ENCODE measurements at regions not wholly inside any gene's neighbourhood (a gene's known extent, or its start where the extent isn't known, plus 50 kb on each side); places are given as distances from the start of the nearest gene placed in this dataset.

- Histone ChIP-seq H3K4me3 (ENCODE audit: low read length) (no peak overlapping the region), H2AFZ (ENCODE audit: low read length) (no peak overlapping the region), H3K36me3 (ENCODE audit: insufficient read depth, low read length) (no peaks in the 10 kb centered on the region), H3K79me2 (ENCODE audit: low read length) (no peaks in the 10 kb centered on the region), H3K27me3 (ENCODE audit: low read length) (no peaks in the 10 kb centered on the region), H3K4me2 (ENCODE audit: low read depth, low read length, poor library complexity, severe bottlenecking) (no peak overlapping the region), H3K27ac (ENCODE audit: low read length) (no peak overlapping the region), H3K9ac (ENCODE audit: low read length) (no peak overlapping the region), H3K4me1 (ENCODE audit: low read length) (no peaks in the 10 kb centered on the region), H4K20me1 (ENCODE audit: insufficient read depth, low read depth, low read length) (no peaks in the 10 kb centered on the region), H3K9me2 (replicated peaks; ENCODE audit: insufficient read depth, low read length) (no peaks in the 10 kb centered on the region), H3K9me3 (ENCODE audit: low read length) (no peaks in the 10 kb centered on the region)
- DNase-seq: no peak
These were observed 227.9 kb downstream of the TBXT start for GRCh38 chr6:165939601-165940290.

DNA sequence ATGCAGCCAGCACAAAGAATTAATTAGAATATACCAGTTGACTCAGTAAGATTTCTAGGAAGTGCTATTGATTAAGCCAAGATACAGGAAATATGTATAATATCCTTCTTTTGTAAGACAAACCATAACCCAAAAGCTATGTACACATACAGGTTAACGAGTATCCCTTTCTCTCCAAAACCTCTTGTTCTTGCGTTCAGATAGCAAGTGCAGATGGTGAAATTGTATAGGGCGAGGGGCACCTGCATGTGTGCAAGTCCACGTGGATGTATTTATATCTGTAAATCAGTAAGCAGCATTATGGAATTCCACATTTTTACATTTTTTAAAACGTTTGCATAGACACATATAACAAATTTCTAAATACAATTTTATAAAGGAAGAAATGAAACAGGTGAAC is 228.6 kb downstream of the TBXT start:
- H2AFZ ChIP-seq (ENCODE audit: low read length): no peak overlapping the region
- no peak overlapping the region for H3K27ac ChIP-seq (ENCODE audit: low read length)
- H3K4me3 ChIP-seq (ENCODE audit: low read length): no peak overlapping the region
- no peak overlapping the region for H3K4me2 ChIP-seq (ENCODE audit: low read depth, low read length, poor library complexity, severe bottlenecking)
- H3K36me3 ChIP-seq (ENCODE audit: insufficient read depth, low read length): no peaks in the 10 kb centered on the region
- H3K9me2 ChIP-seq (replicated peaks; ENCODE audit: insufficient read depth, low read length): no peaks in the 10 kb centered on the region
- no peak overlapping the region for H3K9ac ChIP-seq (ENCODE audit: low read length)
- no peak for DNase-seq
- H4K20me1 ChIP-seq (ENCODE audit: insufficient read depth, low read depth, low read length): no peaks in the 10 kb centered on the region
- H3K4me1 ChIP-seq (ENCODE audit: low read length): no peaks in the 10 kb centered on the region
- H3K9me3 ChIP-seq (ENCODE audit: low read length): no peaks in the 10 kb centered on the region
- H3K79me2 ChIP-seq (ENCODE audit: low read length): no peaks in the 10 kb centered on the region
- no peaks in the 10 kb centered on the region for H3K27me3 ChIP-seq (ENCODE audit: low read length)

DNA sequence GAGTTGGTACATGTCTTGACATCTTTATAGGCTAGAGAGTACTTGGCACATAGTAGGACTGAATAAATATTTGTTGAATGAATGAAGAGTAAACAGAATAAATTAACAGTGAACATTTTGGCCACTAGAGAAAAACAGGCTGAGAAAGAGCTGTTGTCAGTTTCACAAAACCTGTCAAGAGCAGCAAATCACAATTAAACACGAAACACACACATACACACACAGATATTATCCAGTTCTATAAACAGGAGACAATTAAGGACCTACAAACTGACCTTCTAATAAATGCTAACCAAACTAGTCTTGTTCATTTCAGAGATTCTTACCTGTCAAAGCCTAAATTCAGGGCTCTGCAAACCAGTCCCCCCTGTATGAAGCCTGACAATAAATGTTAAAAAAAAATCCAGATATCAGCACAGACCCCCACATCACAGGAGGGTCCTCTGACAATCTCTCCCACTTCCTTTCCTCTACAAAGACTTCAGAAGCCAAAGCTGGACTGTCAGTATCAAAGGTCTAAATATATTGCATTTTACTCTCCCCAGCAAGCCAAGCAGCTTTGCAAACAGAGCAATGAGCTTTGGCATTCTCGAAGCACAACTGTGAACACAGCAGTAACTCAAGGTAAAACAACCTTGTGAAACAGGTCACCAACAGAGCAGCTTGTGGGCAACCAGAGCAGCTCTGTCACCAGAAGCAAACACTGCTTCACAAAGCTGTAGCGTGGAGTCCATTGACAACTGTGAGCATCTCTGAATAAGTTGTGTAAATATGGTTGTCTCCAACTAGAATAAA is 229.9 kb downstream of the TBXT start:
- no peaks in the 10 kb centered on the region for H3K9me2 ChIP-seq (replicated peaks; ENCODE audit: insufficient read depth, low read length)
- DNase-seq: no peak
- H3K4me3 ChIP-seq (ENCODE audit: low read length): no peak overlapping the region
- no peak overlapping the region for H3K4me2 ChIP-seq (ENCODE audit: low read depth, low read length, poor library complexity, severe bottlenecking)
- no peaks in the 10 kb centered on the region for H4K20me1 ChIP-seq (ENCODE audit: insufficient read depth, low read depth, low read length)
- no peaks in the 10 kb centered on the region for H3K4me1 ChIP-seq (ENCODE audit: low read length)
- no peaks in the 10 kb centered on the region for H3K9me3 ChIP-seq (ENCODE audit: low read length)
- no peak overlapping the region for H3K9ac ChIP-seq (ENCODE audit: low read length)
- no peaks in the 10 kb centered on the region for H3K79me2 ChIP-seq (ENCODE audit: low read length)
- no peaks in the 10 kb centered on the region for H3K27me3 ChIP-seq (ENCODE audit: low read length)
- H3K36me3 ChIP-seq (ENCODE audit: insufficient read depth, low read length): no peaks in the 10 kb centered on the region
- no peak overlapping the region for H2AFZ ChIP-seq (ENCODE audit: low read length)
- no peak overlapping the region for H3K27ac ChIP-seq (ENCODE audit: low read length)

DNA sequence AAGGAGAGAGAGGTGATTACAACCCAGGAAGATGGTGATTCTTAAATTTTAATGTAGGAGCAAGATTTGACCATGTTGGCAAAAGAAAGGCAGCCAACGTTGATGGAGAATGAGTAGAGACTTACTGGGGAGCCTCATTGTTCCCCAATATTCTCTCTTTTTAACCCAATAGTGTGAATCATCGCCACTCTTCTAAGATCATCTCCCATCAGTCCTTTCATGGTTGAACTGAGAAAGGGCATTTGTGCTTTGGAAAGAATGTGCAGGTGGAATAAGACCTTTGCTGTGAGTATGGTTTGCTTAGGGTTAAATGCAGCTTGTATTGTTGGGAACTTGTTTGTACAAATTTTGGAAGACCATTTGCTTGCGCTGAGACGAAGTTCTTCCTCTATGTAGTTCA is 231.0 kb downstream of the TBXT start:
- Histone ChIP-seq H3K4me3 (ENCODE audit: low read length) (no peak overlapping the region), H3K9ac (ENCODE audit: low read length) (no peak overlapping the region), H2AFZ (ENCODE audit: low read length) (no peak overlapping the region), H3K4me2 (ENCODE audit: low read depth, low read length, poor library complexity, severe bottlenecking) (no peak overlapping the region), H3K79me2 (ENCODE audit: low read length) (no peaks in the 10 kb centered on the region), H3K27me3 (ENCODE audit: low read length) (no peaks in the 10 kb centered on the region), H3K36me3 (ENCODE audit: insufficient read depth, low read length) (no peaks in the 10 kb centered on the region), H4K20me1 (ENCODE audit: insufficient read depth, low read depth, low read length) (no peaks in the 10 kb centered on the region), H3K4me1 (ENCODE audit: low read length) (no peaks in the 10 kb centered on the region), H3K27ac (ENCODE audit: low read length) (no peak overlapping the region), H3K9me3 (ENCODE audit: low read length) (no peaks in the 10 kb centered on the region), H3K9me2 (replicated peaks; ENCODE audit: insufficient read depth, low read length) (no peaks in the 10 kb centered on the region)
- DNase-seq: no peak

DNA sequence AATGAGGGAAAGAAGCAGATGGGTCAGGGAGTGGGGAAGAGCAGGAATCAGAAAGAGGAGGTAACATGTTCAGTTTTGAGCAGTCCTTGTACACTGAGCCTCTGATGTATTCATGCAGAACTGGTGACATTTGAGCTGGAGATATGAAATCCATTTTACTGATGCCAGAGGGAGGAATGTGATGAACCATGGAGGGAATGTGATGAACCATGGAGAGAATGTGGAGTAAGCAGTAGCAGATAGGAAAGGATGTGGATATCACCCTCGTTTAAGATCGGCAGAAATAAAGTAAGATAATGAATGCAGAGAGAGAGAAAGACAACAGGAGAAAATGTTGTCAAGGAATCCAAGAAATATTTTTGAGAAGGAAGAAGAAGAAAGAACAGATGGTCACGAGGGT is 231.6 kb downstream of the TBXT start:
- no peak overlapping the region for H3K9ac ChIP-seq (ENCODE audit: low read length)
- no peaks in the 10 kb centered on the region for H3K9me2 ChIP-seq (replicated peaks; ENCODE audit: insufficient read depth, low read length)
- no peaks in the 10 kb centered on the region for H3K36me3 ChIP-seq (ENCODE audit: insufficient read depth, low read length)
- no peak for DNase-seq
- no peaks in the 10 kb centered on the region for H3K27me3 ChIP-seq (ENCODE audit: low read length)
- no peak overlapping the region for H3K4me2 ChIP-seq (ENCODE audit: low read depth, low read length, poor library complexity, severe bottlenecking)
- no peaks in the 10 kb centered on the region for H4K20me1 ChIP-seq (ENCODE audit: insufficient read depth, low read depth, low read length)
- no peaks in the 10 kb centered on the region for H3K79me2 ChIP-seq (ENCODE audit: low read length)
- no peak overlapping the region for H3K27ac ChIP-seq (ENCODE audit: low read length)
- H3K4me3 ChIP-seq (ENCODE audit: low read length): no peak overlapping the region
- no peaks in the 10 kb centered on the region for H3K4me1 ChIP-seq (ENCODE audit: low read length)
- H3K9me3 ChIP-seq (ENCODE audit: low read length): no peaks in the 10 kb centered on the region
- no peak overlapping the region for H2AFZ ChIP-seq (ENCODE audit: low read length)

- no peaks in the 10 kb centered on the region for H4K20me1 ChIP-seq (ENCODE audit: insufficient read depth, low read depth, low read length)
- H3K27me3 ChIP-seq (ENCODE audit: low read length): no peaks in the 10 kb centered on the region
- H3K79me2 ChIP-seq (ENCODE audit: low read length): no peaks in the 10 kb centered on the region
- no peak overlapping the region for H3K9ac ChIP-seq (ENCODE audit: low read length)
- H3K4me3 ChIP-seq (ENCODE audit: low read length): no peak overlapping the region
- H3K4me1 ChIP-seq (ENCODE audit: low read length): no peaks in the 10 kb centered on the region
- H3K27ac ChIP-seq (ENCODE audit: low read length): no peak overlapping the region
- H3K36me3 ChIP-seq (ENCODE audit: insufficient read depth, low read length): no peaks in the 10 kb centered on the region
- H3K9me3 ChIP-seq (ENCODE audit: low read length): no peaks in the 10 kb centered on the region
- H3K9me2 ChIP-seq (replicated peaks; ENCODE audit: insufficient read depth, low read length): no peaks in the 10 kb centered on the region
- H2AFZ ChIP-seq (ENCODE audit: low read length): no peak overlapping the region
- DNase-seq: no peak
- H3K4me2 ChIP-seq (ENCODE audit: low read depth, low read length, poor library complexity, severe bottlenecking): no peak overlapping the region
These were observed 236.0 kb downstream of the TBXT start for GRCh38 chr6:165931675-165932074.

DNA sequence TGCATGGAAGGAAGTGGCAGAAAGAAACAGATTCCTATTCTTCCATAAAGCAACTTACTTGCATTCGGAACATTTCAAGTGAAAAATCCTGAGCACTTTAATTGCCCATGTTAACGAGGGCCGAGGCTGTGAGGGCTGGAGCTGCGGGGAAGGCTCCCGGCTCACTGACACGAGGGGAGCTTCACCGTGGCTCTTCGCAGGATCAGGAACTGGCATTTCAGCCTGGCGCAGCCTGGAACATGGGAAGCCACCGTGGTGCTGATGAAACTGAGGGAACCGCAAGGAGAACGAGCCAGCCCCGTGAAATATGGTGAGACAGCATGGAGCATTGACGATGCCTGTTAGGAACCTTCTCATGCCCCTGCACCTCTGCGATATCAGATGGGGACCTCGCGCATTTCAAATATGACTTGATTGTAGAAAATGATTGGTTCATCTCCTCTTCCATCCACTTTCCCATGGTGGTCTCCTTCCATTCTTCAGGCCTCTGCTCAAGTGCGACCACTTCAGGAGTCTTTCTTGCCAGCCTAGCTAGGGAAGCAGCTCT is 236.9 kb downstream of the TBXT start:
- no peaks in the 10 kb centered on the region for H3K79me2 ChIP-seq (ENCODE audit: low read length)
- no peaks in the 10 kb centered on the region for H3K9me3 ChIP-seq (ENCODE audit: low read length)

GRCh38 chr6:165929607-165930006 is 238.0 kb downstream of the TBXT start:
- Histone ChIP-seq H3K36me3 (ENCODE audit: insufficient read depth, low read length) (no peaks in the 10 kb centered on the region), H2AFZ (ENCODE audit: low read length) (no peak overlapping the region), H3K79me2 (ENCODE audit: low read length) (no peaks in the 10 kb centered on the region), H3K4me2 (ENCODE audit: low read depth, low read length, poor library complexity, severe bottlenecking) (no peak overlapping the region), H3K4me1 (ENCODE audit: low read length) (no peaks in the 10 kb centered on the region), H3K4me3 (ENCODE audit: low read length) (no peak overlapping the region), H3K27ac (ENCODE audit: low read length) (no peak overlapping the region), H3K27me3 (ENCODE audit: low read length) (no peaks in the 10 kb centered on the region), H3K9me3 (ENCODE audit: low read length) (no peaks in the 10 kb centered on the region), H3K9me2 (replicated peaks; ENCODE audit: insufficient read depth, low read length) (no peaks in the 10 kb centered on the region), H4K20me1 (ENCODE audit: insufficient read depth, low read depth, low read length) (no peaks in the 10 kb centered on the region), H3K9ac (ENCODE audit: low read length) (no peak overlapping the region)
- DNase-seq: no peak

More for the DNA sequence above, 236.9 kb downstream of the TBXT start:
- Histone ChIP-seq H3K9ac (ENCODE audit: low read length) (no peak overlapping the region), H3K4me3 (ENCODE audit: low read length) (no peak overlapping the region), H4K20me1 (ENCODE audit: insufficient read depth, low read depth, low read length) (no peaks in the 10 kb centered on the region), H3K9me2 (replicated peaks; ENCODE audit: insufficient read depth, low read length) (no peaks in the 10 kb centered on the region), H2AFZ (ENCODE audit: low read length) (no peak overlapping the region), H3K36me3 (ENCODE audit: insufficient read depth, low read length) (no peaks in the 10 kb centered on the region), H3K4me2 (ENCODE audit: low read depth, low read length, poor library complexity, severe bottlenecking) (no peak overlapping the region), H3K27me3 (ENCODE audit: low read length) (no peaks in the 10 kb centered on the region), H3K4me1 (ENCODE audit: low read length) (no peaks in the 10 kb centered on the region), H3K27ac (ENCODE audit: low read length) (no peak overlapping the region)
- DNase-seq: no peak
